HG03064 (cell line): ENCODE measurements at regions not wholly inside any gene's neighbourhood (a gene's known extent, or its start where the extent isn't known, plus 50 kb on each side); places are given as distances from the start of the nearest gene placed in this dataset.
"Not testable (repeated sequence)": the region's sequence is repeated elsewhere in the genome, so short reads cannot be mapped to it uniquely, and the experiment has no call there.

Source experiments
- ATAC-seq: cut with Tn5 transposase; IDR thresholded peaks from one replicate; pipeline ENCODE4 v1.9.1; 2021; ENCODE audit warnings: low read depth; ENCODE audit not compliant: unreplicated experiment

- ATAC-seq, result no peak
Observed at GRCh38 chr18:73691624-73692023, 456.0 kb downstream of the FBXO15 start.

- ATAC-seq, result no peak
Observed at GRCh38 chr18:73691118-73691517, 456.5 kb downstream of the FBXO15 start.

- ATAC-seq, result no peak
Observed at GRCh38 chr18:73690222-73690621, 457.4 kb downstream of the FBXO15 start.

GRCh38 chr18:73688851-73689711 is 458.6 kb downstream of the FBXO15 start:
- ATAC-seq, result no peak

- ATAC-seq, result no peak
Observed at GRCh38 chr18:73688161-73688560, 459.5 kb downstream of the FBXO15 start.

GRCh38 chr18:73684647-73685046 is 463.0 kb downstream of the FBXO15 start:
- no peak for ATAC-seq

- ATAC-seq, result no peak
Observed at GRCh38 chr18:73683409-73684238, 464.0 kb downstream of the FBXO15 start.

GRCh38 chr18:73681912-73682311 is 465.7 kb downstream of the FBXO15 start:
- no peak for ATAC-seq

GRCh38 chr18:73681398-73681797 is 466.2 kb downstream of the FBXO15 start:
- ATAC-seq, result no peak

GRCh38 chr18:73679941-73680712 is 467.5 kb downstream of the FBXO15 start:
- ATAC-seq, result no peak

GRCh38 chr18:73677450-73677849 is 470.2 kb downstream of the FBXO15 start:
- ATAC-seq, result no peak

- ATAC-seq, result no peak
Observed at GRCh38 chr18:73674125-73674865, 473.3 kb downstream of the FBXO15 start.

GRCh38 chr18:73671480-73671879 is 476.2 kb downstream of the FBXO15 start:
- not testable (repeated sequence) for ATAC-seq

- ATAC-seq, result no peak
Observed at GRCh38 chr18:73670524-73670923, 477.1 kb downstream of the FBXO15 start.

GRCh38 chr18:73670039-73670438 is 477.6 kb downstream of the FBXO15 start:
- no peak for ATAC-seq

GRCh38 chr18:73669297-73669696 is 478.3 kb downstream of the FBXO15 start:
- ATAC-seq, result no peak

- ATAC-seq, result no peak
Observed at GRCh38 chr18:73668051-73668450, 479.6 kb downstream of the FBXO15 start.

GRCh38 chr18:73666772-73667171 is 480.9 kb downstream of the FBXO15 start:
- ATAC-seq, result no peak

- no peak for ATAC-seq
Observed at GRCh38 chr18:73664896-73665295, 482.7 kb downstream of the FBXO15 start.

GRCh38 chr18:73663581-73663980 is 484.1 kb downstream of the FBXO15 start:
- ATAC-seq, result no peak
